Stomach (tissue), 8 donors: ENCODE measurements at regions not wholly inside any gene's neighbourhood (a gene's known extent, or its start where the extent isn't known, plus 50 kb on each side); places are given as distances from the start of the nearest gene placed in this dataset.

Experiments used
- DNase-seq, 2 donors: peaks; one replicate each; pipeline versions ENCODE4 v3.0.0 to v3.0.0-alpha.2; 2013 to 2019
- H3K27ac ChIP-seq, 5 donors: fragments of 200-600 bp in 4 of 5; sonication (generic) in 4 of 5; one replicate each; pipeline ENCODE4 v1.5.1; 2013 to 2019; ENCODE audit warnings: mild to moderate bottlenecking in 1 of 5, moderate library complexity in 1 of 5
- H3K27me3 ChIP-seq, 3 donors: fragments of 200-600 bp; sonication (generic); one replicate each; pipeline ENCODE4 v1.5.1; 2017 to 2019; ENCODE audit warnings: mixed run types in 1 of 3
- H3K36me3 ChIP-seq, 4 donors: fragments of 200-600 bp; sonication (generic); 1 replicate in 3 of 4; 2 replicates in 1 of 4; pipeline ENCODE4 v1.5.1; 2016 to 2019
- H3K4me1 ChIP-seq, 4 donors: fragments of 200-600 bp; sonication (generic); one replicate each; pipeline ENCODE4 v1.5.1; 2016 to 2019
- H3K4me3 ChIP-seq, 4 donors: fragments of 200-600 bp; sonication (generic) in 3 of 4; one replicate each; pipeline ENCODE4 v1.5.1; 2016 to 2019; ENCODE audit warnings: mild to moderate bottlenecking in 1 of 4
- H3K9me3 ChIP-seq, 4 donors: fragments of 200-600 bp; sonication (generic); one replicate each; pipeline ENCODE4 v1.5.1; 2016 to 2019
- CTCF ChIP-seq, 7 experiments: fragments of 450-650 bp in 4 of 7; fragments of 200-600 bp in 3 of 7; sonication (generic) in 3 of 7; IDR thresholded peaks; one replicate each; pipeline ENCODE4 v1.5.1; 2016 to 2019; ENCODE audit warnings: antibody characterized with exemption in 7 of 7, control low read depth in 2 of 7, mild to moderate bottlenecking in 1 of 7
- EP300 ChIP-seq: sonication (generic); formaldehyde crosslinking; IDR thresholded peaks from one replicate; pipeline ENCODE4 v1.6.1; 2017; ENCODE audit warnings: antibody characterized with exemption
- POLR2A ChIP-seq, 4 donors: fragments of 450-650 bp; IDR thresholded peaks; one replicate each; pipeline ENCODE4 v1.6.1; 2016; ENCODE audit warnings: antibody characterized with exemption in 4 of 4, control low read depth in 2 of 4, mild to moderate bottlenecking in 1 of 4, moderate library complexity in 1 of 4
- POLR2AphosphoS5 ChIP-seq, 3 donors: sonication (generic); formaldehyde crosslinking; IDR thresholded peaks; one replicate each; pipeline ENCODE4 v1.6.1; 2016; ENCODE audit warnings: antibody characterized with exemption in 3 of 3
- WGBS, 5 donors: extraction: QIAGEN DNeasy Blood & Tissue Kit in 3 of 5; methylation state at CpG; one replicate each; pipeline versions ENCODE4 v1.1.5 to v1.1.7; 2013 to 2018; 5-methylcytosine and 5-hydroxymethylcytosine counted together
- intact Hi-C: fragments of 100-400 bp; cut with DNase I; formaldehyde crosslinking; loops from one replicate; pipeline ENCODE4 v1.15.1; 2023; ENCODE audit warnings: low total_unique reads
- donor health status: healthy with polysubstance abuse.
- donor health status: Bipolar disorder and iron deficiency.
- donor health status: healthy.

- DNase-seq, result no peak
These were observed 516.2 kb upstream of the ATXN8OS start for GRCh38 chr13:69591437-69591836.

DNA sequence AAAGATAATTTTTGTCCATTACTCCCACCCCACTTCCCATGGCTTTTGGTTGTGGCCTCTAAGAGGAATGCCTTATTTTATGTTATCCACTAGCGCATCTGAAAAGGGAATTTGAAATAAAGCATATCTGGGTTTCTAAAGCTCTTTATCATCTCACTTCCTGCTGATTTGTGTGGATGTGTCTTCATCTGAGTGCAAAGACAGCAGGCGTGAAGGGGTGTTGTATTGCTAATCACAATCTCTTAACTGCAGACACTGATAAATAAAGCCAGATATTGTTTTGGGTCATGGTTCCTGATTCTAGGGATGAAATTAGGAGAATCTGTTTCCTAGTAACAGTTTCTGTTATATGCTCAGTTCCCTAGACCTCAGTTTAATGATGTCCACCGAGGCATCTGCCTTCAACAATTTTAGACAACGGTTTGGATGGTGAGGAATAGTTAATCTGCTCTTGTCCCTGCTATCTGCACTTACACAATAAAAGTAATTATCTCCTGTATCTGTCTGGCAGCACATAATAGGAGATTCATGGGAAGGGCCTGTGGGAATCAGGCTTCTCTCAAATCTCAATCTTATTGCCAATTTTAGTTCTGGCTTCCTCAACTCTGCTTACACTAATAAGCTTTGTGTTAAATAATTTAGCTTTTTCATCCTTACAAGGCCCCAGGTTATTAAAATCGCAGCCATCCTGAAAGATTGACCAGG lies 517.9 kb upstream of the ATXN8OS start:
- no peaks in the 10 kb centered on the region for H3K27me3 ChIP-seq
- H3K4me1 ChIP-seq, result no peaks in the 10 kb centered on the region
- H3K36me3 ChIP-seq, result no peaks in the 10 kb centered on the region
- H3K9me3 ChIP-seq, result no peaks in the 10 kb centered on the region
- TF ChIP-seq POLR2AphosphoS5 (IDR thresholded peaks at IDR 0.05) (no peak), CTCF (IDR thresholded peaks at IDR 0.05) (no peak), POLR2A (IDR thresholded peaks at IDR 0.05) (no peak), EP300 (no peak)
- intact Hi-C loops, result no loop called here
- no peak overlapping the region for H3K27ac ChIP-seq
- WGBS, 5 donors, result 85 to 93% (median 87%) methylated on average over 5 of the region's 5 CpGs
- no peak overlapping the region for H3K4me3 ChIP-seq
- DNase-seq, result peak in 1 of 2 donors; percentile 6

More at GRCh38 chr13:69591437-69591836, 516.2 kb upstream of the ATXN8OS start:
- Histone ChIP-seq H3K4me3 (no peak overlapping the region), H3K27me3 (no peaks in the 10 kb centered on the region), H3K9me3 (no peaks in the 10 kb centered on the region), H3K36me3 (no peaks in the 10 kb centered on the region), H3K4me1 (no peaks in the 10 kb centered on the region), H3K27ac (no peak overlapping the region)
- intact Hi-C loops, result no loop called here
- 29 to 46% (median 41%) methylated on average over 2 of the region's 2 CpGs for WGBS, 5 donors
- TF ChIP-seq POLR2AphosphoS5 (IDR thresholded peaks at IDR 0.05), result no peak
- no peak for TF ChIP-seq POLR2A (IDR thresholded peaks at IDR 0.05)
- TF ChIP-seq CTCF (IDR thresholded peaks at IDR 0.05), result no peak
- no peak for TF ChIP-seq EP300

- Histone ChIP-seq H3K4me3 (no peak overlapping the region), H3K27me3 (no peaks in the 10 kb centered on the region), H3K4me1 (no peaks in the 10 kb centered on the region), H3K9me3 (no peaks in the 10 kb centered on the region), H3K27ac (no peak overlapping the region), H3K36me3 (no peaks in the 10 kb centered on the region)
- TF ChIP-seq EP300, result no peak
- TF ChIP-seq POLR2A (IDR thresholded peaks at IDR 0.05), result no peak
- no peak for TF ChIP-seq POLR2AphosphoS5 (IDR thresholded peaks at IDR 0.05)
- no peak for TF ChIP-seq CTCF (IDR thresholded peaks at IDR 0.05)
- intact Hi-C loops, result no loop called here
- 67 to 92% (median 82%) methylated on average over 1 of the region's 1 CpG for WGBS, 5 donors
- DNase-seq, result no peak
These were observed 522.0 kb upstream of the ATXN8OS start for GRCh38 chr13:69585656-69586055.

DNA sequence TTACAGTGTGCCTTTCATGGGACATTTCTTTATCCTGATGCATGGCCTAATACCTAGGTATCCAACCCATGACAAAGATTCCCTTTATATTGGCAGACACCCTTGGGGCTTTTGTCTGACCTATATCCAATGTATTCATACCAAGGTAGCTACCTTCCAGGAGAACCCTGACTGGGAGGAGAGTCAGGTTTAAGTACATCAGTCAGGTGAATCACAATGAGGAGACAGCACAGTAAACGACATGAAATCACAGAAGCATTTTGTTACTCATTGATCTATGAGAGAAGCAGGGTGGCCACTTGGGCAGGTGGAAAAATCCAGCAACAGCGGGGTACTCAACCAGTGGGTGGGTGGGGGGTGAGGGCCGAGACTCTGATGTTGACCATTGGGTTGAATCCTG lies 527.4 kb upstream of the ATXN8OS start:
- WGBS, 5 donors, result 67 to 82% (median 79%) methylated on average over 3 of the region's 3 CpGs
- intact Hi-C loops, result no loop called here
- H3K27ac ChIP-seq, result no peak overlapping the region

More for the DNA sequence above, 527.4 kb upstream of the ATXN8OS start:
- TF ChIP-seq EP300 (no peak), POLR2AphosphoS5 (IDR thresholded peaks at IDR 0.05) (no peak), CTCF (IDR thresholded peaks at IDR 0.05) (no peak), POLR2A (IDR thresholded peaks at IDR 0.05) (no peak)
- no peak for DNase-seq
- Histone ChIP-seq H3K4me1 (no peaks in the 10 kb centered on the region), H3K27me3 (no peaks in the 10 kb centered on the region), H3K9me3 (no peaks in the 10 kb centered on the region), H3K36me3 (no peaks in the 10 kb centered on the region), H3K4me3 (no peak overlapping the region)
